ENCODE measurements at regions not wholly inside any gene's neighbourhood (a gene's known extent, or its start where the extent isn't known, plus 50 kb on each side); places are given as distances from the start of the nearest gene placed in this dataset.
"Not testable (repeated sequence)": the region's sequence is repeated elsewhere in the genome, so short reads cannot be mapped to it uniquely, and the experiment has no call there.

DNA sequence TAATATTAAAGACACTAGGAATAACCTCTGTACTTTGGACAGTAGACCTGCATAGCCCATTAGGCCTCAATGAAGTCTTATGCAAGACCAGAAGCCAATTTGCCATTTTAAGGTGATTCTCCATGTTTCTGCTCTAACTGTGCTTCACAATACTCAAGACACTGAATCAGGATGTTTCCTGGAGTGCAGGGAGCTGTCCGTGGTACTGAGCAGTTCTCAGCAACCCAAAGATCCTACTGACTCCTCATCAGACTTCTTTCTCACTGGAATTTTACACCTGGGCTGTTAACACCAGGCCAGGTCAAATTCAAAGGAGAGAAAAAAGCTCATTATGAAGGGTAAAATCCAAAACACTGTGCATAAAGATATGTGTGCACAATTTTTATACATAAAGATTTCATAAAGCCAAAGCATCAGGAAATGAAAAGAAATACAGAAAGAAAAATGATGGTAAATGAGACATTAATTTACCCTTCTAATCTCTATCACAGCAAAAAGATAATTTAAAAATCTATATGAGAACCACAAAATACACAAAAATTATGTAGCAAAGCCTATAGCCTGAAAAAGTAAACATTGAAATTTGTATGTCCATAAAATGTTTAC, 235.9 kb downstream of the CEP170 start:
- TF ChIP-seq, protein P1, sequence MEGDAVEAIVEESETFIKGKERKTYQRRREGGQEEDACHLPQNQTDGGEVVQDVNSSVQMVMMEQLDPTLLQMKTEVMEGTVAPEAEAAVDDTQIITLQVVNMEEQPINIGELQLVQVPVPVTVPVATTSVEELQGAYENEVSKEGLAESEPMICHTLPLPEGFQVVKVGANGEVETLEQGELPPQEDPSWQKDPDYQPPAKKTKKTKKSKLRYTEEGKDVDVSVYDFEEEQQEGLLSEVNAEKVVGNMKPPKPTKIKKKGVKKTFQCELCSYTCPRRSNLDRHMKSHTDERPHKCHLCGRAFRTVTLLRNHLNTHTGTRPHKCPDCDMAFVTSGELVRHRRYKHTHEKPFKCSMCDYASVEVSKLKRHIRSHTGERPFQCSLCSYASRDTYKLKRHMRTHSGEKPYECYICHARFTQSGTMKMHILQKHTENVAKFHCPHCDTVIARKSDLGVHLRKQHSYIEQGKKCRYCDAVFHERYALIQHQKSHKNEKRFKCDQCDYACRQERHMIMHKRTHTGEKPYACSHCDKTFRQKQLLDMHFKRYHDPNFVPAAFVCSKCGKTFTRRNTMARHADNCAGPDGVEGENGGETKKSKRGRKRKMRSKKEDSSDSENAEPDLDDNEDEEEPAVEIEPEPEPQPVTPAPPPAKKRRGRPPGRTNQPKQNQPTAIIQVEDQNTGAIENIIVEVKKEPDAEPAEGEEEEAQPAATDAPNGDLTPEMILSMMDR (IDR thresholded peaks at IDR 0.05), result not testable (repeated sequence)
- not testable (repeated sequence) for TF ChIP-seq POLR2AphosphoS5, POLR2A (IDR thresholded peaks at IDR 0.05)

Data from breast epithelium (tissue), 3 donors.